ENCODE measurements at regions not wholly inside any gene's neighbourhood (a gene's known extent, or its start where the extent isn't known, plus 50 kb on each side); places are given as distances from the start of the nearest gene placed in this dataset.

DNA sequence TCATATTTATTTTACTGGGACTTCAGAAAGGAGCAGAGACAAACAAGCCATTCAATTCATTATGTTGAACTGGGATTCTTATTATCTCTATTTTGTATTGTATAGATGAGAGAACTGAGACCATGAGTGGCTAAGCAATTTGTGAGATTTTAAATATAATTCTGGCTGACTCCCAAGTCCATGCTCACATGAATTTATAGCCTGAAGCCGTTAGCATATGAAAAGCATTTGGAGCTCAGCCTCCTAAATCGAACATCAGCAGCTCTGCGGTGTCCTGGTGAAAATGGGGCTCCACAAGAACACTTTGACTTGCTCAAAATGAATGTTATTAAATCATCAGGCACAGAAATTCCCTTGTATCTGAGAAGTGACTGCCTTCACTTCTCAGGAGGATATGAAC, 96.8 kb upstream of the DPT start:
- no peak for TF ChIP-seq POLR2A (IDR thresholded peaks at IDR 0.05)
- TF ChIP-seq, protein P1, sequence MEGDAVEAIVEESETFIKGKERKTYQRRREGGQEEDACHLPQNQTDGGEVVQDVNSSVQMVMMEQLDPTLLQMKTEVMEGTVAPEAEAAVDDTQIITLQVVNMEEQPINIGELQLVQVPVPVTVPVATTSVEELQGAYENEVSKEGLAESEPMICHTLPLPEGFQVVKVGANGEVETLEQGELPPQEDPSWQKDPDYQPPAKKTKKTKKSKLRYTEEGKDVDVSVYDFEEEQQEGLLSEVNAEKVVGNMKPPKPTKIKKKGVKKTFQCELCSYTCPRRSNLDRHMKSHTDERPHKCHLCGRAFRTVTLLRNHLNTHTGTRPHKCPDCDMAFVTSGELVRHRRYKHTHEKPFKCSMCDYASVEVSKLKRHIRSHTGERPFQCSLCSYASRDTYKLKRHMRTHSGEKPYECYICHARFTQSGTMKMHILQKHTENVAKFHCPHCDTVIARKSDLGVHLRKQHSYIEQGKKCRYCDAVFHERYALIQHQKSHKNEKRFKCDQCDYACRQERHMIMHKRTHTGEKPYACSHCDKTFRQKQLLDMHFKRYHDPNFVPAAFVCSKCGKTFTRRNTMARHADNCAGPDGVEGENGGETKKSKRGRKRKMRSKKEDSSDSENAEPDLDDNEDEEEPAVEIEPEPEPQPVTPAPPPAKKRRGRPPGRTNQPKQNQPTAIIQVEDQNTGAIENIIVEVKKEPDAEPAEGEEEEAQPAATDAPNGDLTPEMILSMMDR (IDR thresholded peaks at IDR 0.05), result no peak

All from right lobe of liver (tissue), 4 donors.